H9 (cell line): ENCODE measurements at regions not wholly inside any gene's neighbourhood (a gene's known extent, or its start where the extent isn't known, plus 50 kb on each side); places are given as distances from the start of the nearest gene placed in this dataset.

ENCODE experiments used
- DNase-seq: peaks from one replicate; pipeline ENCODE4 v3.0.0-alpha.2; 2017
- H2AFZ ChIP-seq: one replicate; pipeline ENCODE4 v1.6.1; 2013; ENCODE audit warnings: mild to moderate bottlenecking, low read length, control low read depth, moderate library complexity
- H2AK5ac ChIP-seq: 2 replicates; pipeline ENCODE4 v1.6.1; 2013; ENCODE audit warnings: low read length, control low read depth, mixed read lengths; ENCODE audit not compliant: insufficient read length
- H2BK120ac ChIP-seq: one replicate; pipeline ENCODE4 v1.6.1; 2013; ENCODE audit warnings: low read depth, mild to moderate bottlenecking, low read length, control low read depth, inconsistent platforms; ENCODE audit not compliant: poor library complexity, severe bottlenecking
- H2BK12ac ChIP-seq: 2 replicates; pipeline ENCODE4 v1.6.1; 2013; ENCODE audit warnings: low read length, control low read depth, mixed read lengths, low read depth; ENCODE audit not compliant: insufficient read length
- H2BK15ac ChIP-seq: 2 replicates; pipeline ENCODE4 v1.6.1; 2013; ENCODE audit warnings: low read depth, low read length, control low read depth
- H2BK20ac ChIP-seq: one replicate; pipeline ENCODE4 v1.6.1; 2013; ENCODE audit warnings: low read depth, mild to moderate bottlenecking, low read length, control low read depth, inconsistent platforms; ENCODE audit not compliant: poor library complexity, severe bottlenecking
- H2BK5ac ChIP-seq: 2 replicates; pipeline ENCODE4 v1.6.1; 2013; ENCODE audit warnings: low read length, control low read depth, mixed read lengths; ENCODE audit not compliant: insufficient read length
- H3K14ac ChIP-seq: 2 replicates; pipeline ENCODE4 v1.6.1; 2013; ENCODE audit warnings: low read length, control low read depth; ENCODE audit not compliant: insufficient read depth
- H3K18ac ChIP-seq: 2 replicates; pipeline ENCODE4 v1.6.1; 2013; ENCODE audit warnings: low read depth, mild to moderate bottlenecking, mixed read lengths, low read length, control low read depth; ENCODE audit not compliant: insufficient read length
- H3K23ac ChIP-seq: 2 replicates; pipeline ENCODE4 v1.6.1; 2013; ENCODE audit warnings: low read length, control low read depth, mixed read lengths, low read depth; ENCODE audit not compliant: insufficient read length
- H3K23me2 ChIP-seq: 2 replicates; pipeline ENCODE4 v1.6.1; 2013; ENCODE audit warnings: low read depth, mild to moderate bottlenecking, mixed read lengths, low read length, control low read depth; ENCODE audit not compliant: insufficient read length, poor library complexity, severe bottlenecking
- H3K27ac ChIP-seq: 2 replicates; pipeline ENCODE4 v1.5.1; 2013; ENCODE audit warnings: low read length, control low read depth, mixed read lengths, low read depth; ENCODE audit not compliant: insufficient read length
- H3K27me3 ChIP-seq: 2 replicates; pipeline ENCODE4 v1.6.1; 2013; ENCODE audit warnings: low read length, control low read depth, inconsistent platforms; ENCODE audit not compliant: insufficient read depth
- H3K4ac ChIP-seq: 2 replicates; pipeline ENCODE4 v1.6.1; 2013; ENCODE audit warnings: low read depth, mild to moderate bottlenecking, control low read depth, inconsistent platforms, low read length, moderate library complexity
- H3K4me1 ChIP-seq: 2 replicates; pipeline ENCODE4 v1.6.1; 2013; ENCODE audit warnings: low read length, control low read depth, inconsistent platforms; ENCODE audit not compliant: insufficient read depth
- H3K4me2 ChIP-seq: 2 replicates; pipeline ENCODE4 v1.6.1; 2013; ENCODE audit warnings: low read length, control low read depth, mixed read lengths; ENCODE audit not compliant: insufficient read length, insufficient read depth
- H3K56ac ChIP-seq: 2 replicates; pipeline ENCODE4 v1.6.1; 2013; ENCODE audit warnings: low read depth, mild to moderate bottlenecking, mixed read lengths, low read length, control low read depth; ENCODE audit not compliant: insufficient read length
- H3K79me1 ChIP-seq: 2 replicates; pipeline ENCODE4 v1.6.1; 2013; ENCODE audit warnings: low read depth, mild to moderate bottlenecking, moderate library complexity, low read length, control low read depth, inconsistent platforms; ENCODE audit not compliant: insufficient read depth, poor library complexity, severe bottlenecking
- H3K79me2 ChIP-seq: 2 replicates; pipeline ENCODE4 v1.6.1; 2013; ENCODE audit warnings: low read length, control low read depth, inconsistent platforms; ENCODE audit not compliant: insufficient read depth
- H3K9ac ChIP-seq: 2 replicates; pipeline ENCODE4 v1.6.1; 2013; ENCODE audit warnings: low read length, control low read depth, mixed read lengths; ENCODE audit not compliant: insufficient read length; ENCODE audit errors: extremely low read depth
- H3K9me3 ChIP-seq: one replicate; pipeline ENCODE4 v1.6.1; 2013; ENCODE audit warnings: low read depth, low read length, inconsistent platforms; ENCODE audit not compliant: control insufficient read depth
- H3T11ph ChIP-seq: one replicate; pipeline ENCODE4 v1.6.1; 2013; ENCODE audit warnings: mild to moderate bottlenecking, low read length, control low read depth, inconsistent platforms
- H4K20me1 ChIP-seq: one replicate; pipeline ENCODE4 v1.6.1; 2013; ENCODE audit not compliant: control insufficient read depth, insufficient read length, insufficient read depth
- H4K5ac ChIP-seq: 2 replicates; pipeline ENCODE4 v1.6.1; 2013; ENCODE audit warnings: low read depth, mild to moderate bottlenecking, mixed read lengths, low read length, control low read depth; ENCODE audit not compliant: insufficient read length
- H4K8ac ChIP-seq: replicated peaks from 2 replicates; pipeline ENCODE4 v1.6.1; 2013; ENCODE audit warnings: low read length, control low read depth, mixed read lengths, low read depth; ENCODE audit not compliant: insufficient read length
- H4K91ac ChIP-seq: 2 replicates; pipeline ENCODE4 v1.6.1; 2013; ENCODE audit warnings: low read depth, mild to moderate bottlenecking, moderate library complexity, mixed read lengths, low read length, control low read depth; ENCODE audit not compliant: insufficient read length
- H3K27ac Mint-ChIP-seq, 3 experiments: 2 replicates in 2 of 3; 3 replicates in 1 of 3; pipeline ENCODE4 v1.8.0; 2020 to 2021; ENCODE audit warnings: mixed read lengths in 3 of 3, mild to moderate bottlenecking in 1 of 3, moderate library complexity in 1 of 3
- H3K27me3 Mint-ChIP-seq: 2 replicates; pipeline ENCODE4 v1.8.0; 2021; ENCODE audit warnings: low read depth, mild to moderate bottlenecking, moderate library complexity, mixed read lengths
- H3K36me3 Mint-ChIP-seq, 3 experiments: 2 replicates in 2 of 3; 3 replicates in 1 of 3; pipeline ENCODE4 v1.8.0; 2020 to 2021; ENCODE audit warnings: low read depth in 3 of 3, mixed read lengths in 3 of 3; ENCODE audit not compliant: insufficient read depth in 1 of 3
- H3K4me1 Mint-ChIP-seq, 2 experiments: 2 replicates each; pipeline ENCODE4 v1.8.0; 2020; ENCODE audit warnings: mixed read lengths in 2 of 2
- H3K4me3 Mint-ChIP-seq, 2 experiments: 2 replicates in 1 of 2; 3 replicates in 1 of 2; pipeline ENCODE4 v1.8.0; 2020 to 2021; ENCODE audit warnings: mild to moderate bottlenecking in 2 of 2, mixed read lengths in 2 of 2, moderate library complexity in 1 of 2
- H3K9me3 Mint-ChIP-seq, 2 experiments: 2 replicates in 1 of 2; 3 replicates in 1 of 2; pipeline ENCODE4 v1.8.0; 2020; ENCODE audit warnings: mild to moderate bottlenecking in 2 of 2, mixed read lengths in 2 of 2, moderate library complexity in 1 of 2
- WGBS: extraction: QIAGEN DNeasy Blood & Tissue Kit; methylation state at CpG from one replicate; pipeline ENCODE4 v1.1.7; 2013; ENCODE audit warnings: missing lambda C conversion rate, low lambda C conversion rate, mixed read lengths; ENCODE audit not compliant: insufficient read length; ENCODE audit errors: extremely low coverage; 5-methylcytosine and 5-hydroxymethylcytosine counted together
- TF ChIP-seq, protein P1 (sequence below): fragments of 200-600 bp; sonication (generic); conservative IDR thresholded peaks from 3 replicates; pipeline ENCODE4 v1.8.0; 2021; ENCODE audit warnings: antibody characterized with exemption, mild to moderate bottlenecking

DNA sequence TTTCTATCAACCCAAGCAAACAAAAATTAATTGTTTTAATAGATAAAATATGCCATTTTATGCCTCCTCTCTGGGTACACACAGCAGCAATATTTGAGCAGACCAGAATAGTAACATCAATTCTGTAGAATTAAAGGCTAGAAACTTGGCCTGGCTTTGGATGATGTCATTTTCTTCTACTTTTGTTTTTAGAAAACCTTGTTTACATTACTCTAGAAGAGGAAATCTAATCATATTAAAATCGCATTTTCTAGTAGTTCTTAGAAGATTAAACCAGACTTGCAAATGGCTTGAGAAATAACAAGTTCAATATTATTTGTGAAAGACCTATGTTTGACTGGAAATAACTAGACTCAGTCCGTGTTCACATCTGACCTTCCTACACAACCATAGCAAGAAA, 102.3 kb upstream of the RFX8 start:
- H4K20me1 ChIP-seq: no peaks in the 10 kb centered on the region
- no peak overlapping the region for H3K23ac ChIP-seq
- no peak overlapping the region for H3K56ac ChIP-seq
- H2AK5ac ChIP-seq: no peak overlapping the region
- no peak overlapping the region for H3K4me2 ChIP-seq
- H3K4me3 Mint-ChIP-seq: no peak overlapping the region
- H3K9me3 Mint-ChIP-seq: peaks cover under 1 to 3% of the 10 kb centered on the region in 2 experiments; a peak in 2 of 5 replicates
- no peaks in the 10 kb centered on the region; the same call in 1 of the 2 replicates for H3K27me3 Mint-ChIP-seq
- TF ChIP-seq, protein P1, sequence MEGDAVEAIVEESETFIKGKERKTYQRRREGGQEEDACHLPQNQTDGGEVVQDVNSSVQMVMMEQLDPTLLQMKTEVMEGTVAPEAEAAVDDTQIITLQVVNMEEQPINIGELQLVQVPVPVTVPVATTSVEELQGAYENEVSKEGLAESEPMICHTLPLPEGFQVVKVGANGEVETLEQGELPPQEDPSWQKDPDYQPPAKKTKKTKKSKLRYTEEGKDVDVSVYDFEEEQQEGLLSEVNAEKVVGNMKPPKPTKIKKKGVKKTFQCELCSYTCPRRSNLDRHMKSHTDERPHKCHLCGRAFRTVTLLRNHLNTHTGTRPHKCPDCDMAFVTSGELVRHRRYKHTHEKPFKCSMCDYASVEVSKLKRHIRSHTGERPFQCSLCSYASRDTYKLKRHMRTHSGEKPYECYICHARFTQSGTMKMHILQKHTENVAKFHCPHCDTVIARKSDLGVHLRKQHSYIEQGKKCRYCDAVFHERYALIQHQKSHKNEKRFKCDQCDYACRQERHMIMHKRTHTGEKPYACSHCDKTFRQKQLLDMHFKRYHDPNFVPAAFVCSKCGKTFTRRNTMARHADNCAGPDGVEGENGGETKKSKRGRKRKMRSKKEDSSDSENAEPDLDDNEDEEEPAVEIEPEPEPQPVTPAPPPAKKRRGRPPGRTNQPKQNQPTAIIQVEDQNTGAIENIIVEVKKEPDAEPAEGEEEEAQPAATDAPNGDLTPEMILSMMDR: no peak
- no peak overlapping the region for H2BK15ac ChIP-seq
- H4K91ac ChIP-seq: no peak overlapping the region
- H3K4ac ChIP-seq: no peak overlapping the region
- H3K79me2 ChIP-seq: no peaks in the 10 kb centered on the region; the same call in 1 of the 2 replicates
- no peak overlapping the region for H2BK20ac ChIP-seq
- H3K27me3 ChIP-seq: no peaks in the 10 kb centered on the region
- H2AFZ ChIP-seq: no peak overlapping the region
- H3K27ac ChIP-seq: no peak overlapping the region
- no peak overlapping the region for H2BK120ac ChIP-seq
- WGBS: no CpG with 5 or more reads among the region's 2 CpGs
- no peak overlapping the region for H3K9ac ChIP-seq
- no peaks in the 10 kb centered on the region for H3K4me1 Mint-ChIP-seq
- no peak for DNase-seq
- H3K14ac ChIP-seq: no peak overlapping the region
- H3K9me3 ChIP-seq: no peaks in the 10 kb centered on the region
- H3K36me3 Mint-ChIP-seq: peaks cover 0 to 5% (median 0%) of the 10 kb centered on the region in 3 experiments; a peak in 2 of 7 replicates
- no peaks in the 10 kb centered on the region for H3K79me1 ChIP-seq
- no peak overlapping the region for H4K5ac ChIP-seq
- H3K4me1 ChIP-seq: no peaks in the 10 kb centered on the region
- no peak overlapping the region for H4K8ac ChIP-seq
- no peak overlapping the region for H3K27ac Mint-ChIP-seq
- no peak overlapping the region for H2BK12ac ChIP-seq
- no peak overlapping the region for H2BK5ac ChIP-seq
- H3T11ph ChIP-seq: no peak overlapping the region
- no peaks in the 10 kb centered on the region for H3K23me2 ChIP-seq
- no peak overlapping the region for H3K18ac ChIP-seq
